HCT116 (cell line): ENCODE measurements at regions not wholly inside any gene's neighbourhood (a gene's known extent, or its start where the extent isn't known, plus 50 kb on each side); places are given as distances from the start of the nearest gene placed in this dataset.

Experiments used
- ATAC-seq: fragments of 200-7000 bp; cut with Tn5 transposase; 2 replicates; pipeline ENCODE4 v1.9.1; 2020; ENCODE audit warnings: mild to moderate bottlenecking, moderate library complexity
- BruUV-seq: library from RNA; stranded (reverse); fragments of 400-500 nt; replicated peaks from 2 replicates; lab custom pipeline; 2021; lab: Mats Ljungman, UMichigan
- CTCF ChIA-PET: fragments of 300-600 bp; sonication (Branson Sonifier 250); formaldehyde crosslinking; loops from one replicate; lab custom pipeline; 2021; ENCODE audit warnings: antibody characterized with exemption; lab: Charles Lee
- POLR2A ChIA-PET: fragments of 300-600, 350-600 bp; sonication (Branson Sonifier 250); formaldehyde crosslinking; loops from one replicate; lab custom pipeline; 2021; ENCODE audit warnings: antibody characterized with exemption; lab: Charles Lee
- RAD21 ChIA-PET, 2 experiments: fragments of 300-600 bp; sonication (Branson Sonifier 250); formaldehyde crosslinking; loops; one replicate each; lab custom pipeline; 2023; ENCODE audit warnings: low total read pairs in 2 of 2; ENCODE audit not compliant: uncharacterized antibody in 2 of 2, unreplicated experiment in 2 of 2, low non-redundant PET in 1 of 2; lab: Charles Lee
- DNase-seq: peaks from one replicate; pipeline ENCODE4 v3.0.0-alpha.2; 2010; ENCODE audit warnings: low read depth, low spot score
- H2AFZ ChIP-seq: fragments of 200-600 bp; shearing (Covaris generic), sonication (generic); 2 replicates; pipeline ENCODE4 v1.6.1; 2017; ENCODE audit warnings: low read depth, mixed run types, mixed read lengths, antibody characterized with exemption, low read length; ENCODE audit not compliant: poor library complexity, severe bottlenecking
- H3K27ac ChIP-seq: 2 replicates; pipeline ENCODE4 v1.5.1; 2012; ENCODE audit warnings: low read depth, low read length
- H3K27me3 ChIP-seq: fragments of 200-600 bp; sonication (generic); 2 replicates; pipeline ENCODE4 v1.6.1; 2016; ENCODE audit warnings: mixed run types, low read length, mixed read lengths; ENCODE audit not compliant: insufficient read depth
- H3K36me3 ChIP-seq, 2 experiments: fragments of 200-500 bp in 1 of 2; fragments of 200-600 bp in 1 of 2; sonication (Bioruptor generic) in 1 of 2; sonication (generic) in 1 of 2; 2 replicates each; pipeline versions ENCODE4 v1.5.1 to v1.6.1; 2014 to 2016; ENCODE audit warnings: low read length in 2 of 2, inconsistent platforms in 1 of 2, mixed read lengths in 1 of 2, mixed run types in 1 of 2; ENCODE audit not compliant: insufficient read depth in 2 of 2, control insufficient read depth in 1 of 2
- H3K4me1 ChIP-seq, 2 experiments: fragments of 200-600 bp in 1 of 2; sonication (generic) in 1 of 2; 2 replicates each; pipeline versions ENCODE4 v1.5.1 to v1.6.1; 2012 to 2017; ENCODE audit warnings: low read length in 2 of 2, inconsistent platforms in 1 of 2, mild to moderate bottlenecking in 1 of 2, mixed read lengths in 1 of 2, mixed run types in 1 of 2, moderate library complexity in 1 of 2; ENCODE audit not compliant: insufficient read depth in 2 of 2, control insufficient read depth in 1 of 2
- H3K4me2 ChIP-seq: fragments of 200-600 bp; sonication (generic); 2 replicates; pipeline ENCODE4 v1.6.1; 2017; ENCODE audit warnings: mixed run types, low read length, mixed read lengths
- H3K4me3 ChIP-seq, 2 experiments: fragments of 200-600 bp in 1 of 2; sonication (generic) in 1 of 2; replicated peaks in 1 of 2; 2 replicates each; pipeline ENCODE4 v1.5.1; 2011 to 2016; ENCODE audit warnings: low read length in 2 of 2, control low read depth in 1 of 2, low read depth in 1 of 2, mild to moderate bottlenecking in 1 of 2, mixed read lengths in 1 of 2, mixed run types in 1 of 2
- H3K79me2 ChIP-seq: fragments of 200-600 bp; sonication (generic); 2 replicates; pipeline ENCODE4 v1.6.1; 2017; ENCODE audit warnings: mild to moderate bottlenecking, mixed run types, low read length, moderate library complexity, mixed read lengths; ENCODE audit not compliant: insufficient read depth
- H3K9ac ChIP-seq: fragments of 200-600 bp; sonication (generic); 2 replicates; pipeline ENCODE4 v1.6.1; 2016; ENCODE audit warnings: low read length, mixed read lengths
- H3K9me2 ChIP-seq: fragments of 200-600 bp; sonication (generic), shearing (Covaris generic); 2 replicates; pipeline ENCODE4 v1.6.1; 2017; ENCODE audit warnings: mixed run types, mild to moderate bottlenecking, moderate library complexity; ENCODE audit not compliant: insufficient read depth
- H3K9me3 ChIP-seq, 2 experiments: fragments of 200-500 bp in 1 of 2; fragments of 200-600 bp in 1 of 2; sonication (Bioruptor generic) in 1 of 2; sonication (generic) in 1 of 2; 2 replicates each; pipeline ENCODE4 v1.6.1; 2014 to 2017; ENCODE audit warnings: low read length in 2 of 2, mixed read lengths in 2 of 2, inconsistent platforms in 1 of 2, low read depth in 1 of 2, mild to moderate bottlenecking in 1 of 2, mixed run types in 1 of 2, moderate library complexity in 1 of 2; ENCODE audit not compliant: control insufficient read depth in 1 of 2, insufficient read depth in 1 of 2
- H4K20me1 ChIP-seq: fragments of 200-600 bp; sonication (generic), shearing (Covaris generic); 2 replicates; pipeline ENCODE4 v1.6.1; 2017; ENCODE audit warnings: mixed run types, mild to moderate bottlenecking, moderate library complexity; ENCODE audit not compliant: insufficient read depth
- EZH2 ChIP-seq: fragments of 200-600 bp; sonication (generic); IDR thresholded peaks from 2 replicates; pipeline ENCODE4 v1.6.1; 2017; ENCODE audit warnings: antibody characterized with exemption, mixed run types
- FOSL1 ChIP-seq: IDR thresholded peaks from 2 replicates; pipeline ENCODE4 v1.6.1; 2012; ENCODE audit warnings: low read depth
- POLR2AphosphoS5 ChIP-seq: IDR thresholded peaks from 2 replicates; pipeline ENCODE4 v1.6.1; 2011; ENCODE audit warnings: mild to moderate bottlenecking, low read depth, low read length, moderate library complexity
- REST ChIP-seq: IDR thresholded peaks from 2 replicates; pipeline ENCODE4 v1.6.1; 2012; ENCODE audit warnings: low read depth
- SIN3A ChIP-seq: IDR thresholded peaks from 2 replicates; pipeline ENCODE4 v1.6.1; 2012; ENCODE audit warnings: low read depth
- TCF7L2 ChIP-seq: IDR thresholded peaks from 2 replicates; pipeline ENCODE4 v1.7.0; 2011; ENCODE audit warnings: borderline replicate concordance, inconsistent platforms; ENCODE audit not compliant: insufficient read depth, insufficient read length; ENCODE audit errors: extremely low read depth
- intact Hi-C: fragments of 100-400 bp; cut with micrococcal nuclease; formaldehyde crosslinking; loops from 2 replicates; pipeline ENCODE4 v1.10.0; 2022

GRCh38 chr18:75586130-75586889 lies 158.8 kb upstream of the SMIM21 start:
- Histone ChIP-seq H3K4me3 (no peak overlapping the region), H3K27ac (no peak overlapping the region), H3K4me2 (no peak overlapping the region), H3K27me3 (no peaks in the 10 kb centered on the region), H2AFZ (no peak overlapping the region), H3K79me2 (no peaks in the 10 kb centered on the region), H3K9me3 (no peaks in the 10 kb centered on the region), H4K20me1 (no peaks in the 10 kb centered on the region), H3K4me1 (no peaks in the 10 kb centered on the region), H3K36me3 (no peaks in the 10 kb centered on the region), H3K9ac (no peak overlapping the region), H3K9me2 (no peaks in the 10 kb centered on the region)
- intact Hi-C loops, result no loop called here
- CTCF ChIA-PET, result no interaction called here
- POLR2A ChIA-PET, result no interaction called here
- ATAC-seq, result no peak
- no peak for DNase-seq
- RAD21 ChIA-PET, result no interaction called here
- BruUV-seq, result no TSS peak
- no peak for TF ChIP-seq FOSL1
- no peak for TF ChIP-seq POLR2AphosphoS5
- no peak for TF ChIP-seq EZH2
- no peak for TF ChIP-seq TCF7L2
- TF ChIP-seq SIN3A, result no peak
- no peak for TF ChIP-seq REST
